ENCODE measurements at regions not wholly inside any gene's neighbourhood (a gene's known extent, or its start where the extent isn't known, plus 50 kb on each side); places are given as distances from the start of the nearest gene placed in this dataset.

GRCh38 chr5:89083791-89084190 lies 200.8 kb upstream of the MEF2C start:
- H3K27ac Mint-ChIP-seq = no peak overlapping the region
- no peaks in the 10 kb centered on the region for H3K4me1 Mint-ChIP-seq
- no peak for ATAC-seq
- no peak overlapping the region for H3K4me3 Mint-ChIP-seq
- no peaks in the 10 kb centered on the region for H3K27me3 Mint-ChIP-seq
- DNase-seq = no peak
- H3K9me3 Mint-ChIP-seq = no peaks in the 10 kb centered on the region

DNA sequence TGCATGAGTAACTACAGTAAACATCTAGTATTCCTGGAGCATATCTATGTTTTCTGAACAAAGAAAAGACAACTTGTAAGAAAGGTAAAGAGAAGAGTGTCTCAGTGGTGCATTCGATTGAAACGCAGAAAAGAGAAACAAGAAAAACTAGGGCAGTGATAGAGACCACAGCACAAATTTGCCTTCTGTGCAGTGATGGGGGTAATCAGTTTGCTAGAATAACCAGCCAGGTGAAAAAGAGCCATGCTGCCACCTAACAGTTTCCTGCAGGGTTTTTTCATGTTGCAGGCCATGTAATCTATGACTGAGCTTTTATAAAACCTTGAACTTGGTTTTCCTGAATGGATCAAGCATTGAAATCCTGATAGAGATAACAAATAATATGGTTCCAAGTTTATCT lies 198.4 kb upstream of the MEF2C start:
- no peak overlapping the region for H3K4me3 Mint-ChIP-seq
- H3K27ac Mint-ChIP-seq = no peak overlapping the region

DNA sequence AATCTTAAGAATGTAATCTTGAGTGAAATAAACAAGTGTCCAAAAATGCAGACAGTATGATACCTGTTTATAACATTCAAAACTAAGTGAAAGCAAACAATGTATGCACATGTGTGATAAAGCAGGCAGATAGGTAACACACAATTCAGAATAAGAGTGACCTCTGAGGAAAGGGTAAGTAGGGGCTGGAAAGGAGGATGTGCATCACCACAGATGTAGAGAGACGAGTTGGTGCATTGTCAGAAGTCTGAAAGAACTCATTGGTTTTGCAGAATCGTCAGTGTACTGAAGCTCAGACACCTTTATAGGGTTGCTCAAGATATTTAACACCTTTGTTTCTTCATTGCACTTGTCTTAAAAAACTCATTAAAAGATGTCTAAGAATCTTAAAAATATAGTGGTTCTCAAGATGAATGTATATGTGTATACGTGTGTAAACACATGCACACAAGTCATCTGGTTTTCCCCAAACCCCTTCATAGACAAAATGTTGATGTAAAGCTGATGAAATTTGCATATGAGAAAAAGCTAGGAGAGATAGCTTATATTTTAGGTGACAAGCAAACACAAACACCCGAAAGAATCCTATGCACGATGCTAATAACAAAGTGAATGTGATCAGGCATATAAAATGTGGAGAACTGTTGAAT lies 197.6 kb upstream of the MEF2C start:
- Mint-ChIP-seq H3K27me3 (no peaks in the 10 kb centered on the region), H3K27ac (peak overlapping the region in 1 of 2 donors; percentile 31), H3K4me1 (no peaks in the 10 kb centered on the region), H3K4me3 (no peak overlapping the region), H3K9me3 (no peaks in the 10 kb centered on the region)
- ATAC-seq (no peak), DNase-seq (no peak)

More for the DNA sequence above, 198.4 kb upstream of the MEF2C start:
- ATAC-seq = no peak
- no peaks in the 10 kb centered on the region for H3K27me3 Mint-ChIP-seq
- H3K9me3 Mint-ChIP-seq = no peaks in the 10 kb centered on the region
- no peaks in the 10 kb centered on the region for H3K4me1 Mint-ChIP-seq
- no peak for DNase-seq

- Mint-ChIP-seq H3K27me3 (peaks cover 12% of the 10 kb centered on the region), H3K4me1 (peaks cover 4% of the 10 kb centered on the region), H3K27ac (peak overlapping the region in 1 of 2 donors; percentile 17), H3K4me3 (no peak overlapping the region), H3K9me3 (no peaks in the 10 kb centered on the region)
- ATAC-seq = no peak
- DNase-seq = no peak
These were observed 190.1 kb upstream of the MEF2C start for GRCh38 chr5:89072842-89073672.

DNA sequence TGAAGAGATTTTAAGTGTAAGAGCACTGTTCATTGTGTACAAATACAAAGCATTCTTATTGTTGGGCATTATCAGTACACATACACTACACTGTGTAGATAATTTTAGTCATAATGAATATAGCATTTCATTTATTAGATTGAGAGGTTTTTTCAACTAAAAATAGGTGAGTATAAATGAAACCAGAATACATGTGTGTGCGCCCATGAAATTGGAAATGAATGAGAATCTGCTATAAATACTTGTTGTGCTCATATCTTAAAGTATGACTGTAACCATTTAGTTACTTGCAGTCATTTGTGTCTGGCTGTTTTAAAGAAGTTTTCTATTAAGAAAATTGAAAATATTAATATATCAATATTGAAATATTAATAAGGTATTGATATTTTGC lies 189.0 kb upstream of the MEF2C start:
- DNase-seq = no peak
- Mint-ChIP-seq H3K27ac (no peak overlapping the region), H3K4me3 (no peak overlapping the region), H3K4me1 (peaks cover 4% of the 10 kb centered on the region), H3K9me3 (no peaks in the 10 kb centered on the region), H3K27me3 (peaks cover 12% of the 10 kb centered on the region)
- no peak for ATAC-seq

DNA sequence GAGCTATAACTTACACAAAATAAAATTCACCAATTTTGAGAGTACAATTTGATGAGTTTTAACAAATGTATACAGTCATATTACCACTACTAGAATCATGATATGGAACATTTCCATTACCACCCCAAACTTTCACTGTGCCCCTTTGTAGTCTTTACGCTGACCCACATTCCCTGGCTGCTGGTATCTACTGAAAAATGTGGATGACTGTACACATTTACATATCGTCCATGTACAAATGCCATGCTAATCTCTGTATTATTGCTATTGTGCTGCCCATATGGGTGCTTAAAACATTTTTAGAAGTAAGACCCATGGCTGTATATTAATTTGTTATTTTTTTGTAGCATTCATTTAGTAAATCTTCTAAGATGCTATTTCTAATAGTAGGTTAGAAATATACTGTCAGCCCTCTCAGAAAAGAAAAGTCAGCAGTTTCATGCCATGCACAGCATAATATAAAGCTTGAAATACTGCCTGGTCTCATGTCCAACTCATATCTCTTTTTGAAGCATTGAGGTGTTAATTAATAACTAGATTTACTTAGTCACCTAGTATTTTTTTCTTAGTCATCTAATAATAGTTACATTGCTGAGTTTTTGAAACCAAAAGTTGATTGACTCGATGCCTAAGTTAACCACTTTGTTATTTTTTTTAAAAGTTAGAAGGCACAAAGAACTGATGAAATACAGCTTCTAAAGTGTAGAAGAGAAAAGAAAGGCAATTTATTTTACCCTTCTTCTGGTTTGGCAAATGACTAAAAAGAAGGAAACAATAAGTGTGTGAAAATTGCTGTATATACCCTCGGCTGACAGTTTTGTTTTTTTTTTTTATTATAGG lies 188.3 kb upstream of the MEF2C start:
- DNase-seq (no peak), ATAC-seq (no peak)
- Mint-ChIP-seq H3K9me3 (no peaks in the 10 kb centered on the region), H3K4me3 (no peak overlapping the region), H3K27ac (no peak overlapping the region), H3K27me3 (peaks cover 12% of the 10 kb centered on the region), H3K4me1 (peaks cover 4% of the 10 kb centered on the region)

GRCh38 chr5:89069591-89069990 lies 186.6 kb upstream of the MEF2C start:
- ATAC-seq = no peak
- no peak overlapping the region for H3K27ac Mint-ChIP-seq

GRCh38 chr5:89067362-89067761 lies 184.4 kb upstream of the MEF2C start:
- H3K27ac Mint-ChIP-seq = no peak overlapping the region
- H3K27me3 Mint-ChIP-seq = no peaks in the 10 kb centered on the region
- ATAC-seq = no peak
- no peak for DNase-seq
- no peaks in the 10 kb centered on the region for H3K4me1 Mint-ChIP-seq
- H3K9me3 Mint-ChIP-seq = no peaks in the 10 kb centered on the region
- H3K4me3 Mint-ChIP-seq = no peak overlapping the region

More at GRCh38 chr5:89069591-89069990, 186.6 kb upstream of the MEF2C start:
- H3K27me3 Mint-ChIP-seq = peaks cover 12% of the 10 kb centered on the region
- no peak for DNase-seq
- H3K9me3 Mint-ChIP-seq = no peaks in the 10 kb centered on the region
- peaks cover 4% of the 10 kb centered on the region for H3K4me1 Mint-ChIP-seq
- no peak overlapping the region for H3K4me3 Mint-ChIP-seq

- no peak overlapping the region for H3K4me3 Mint-ChIP-seq
- no peak overlapping the region for H3K27ac Mint-ChIP-seq
- ATAC-seq (no peak), DNase-seq (no peak)
- H3K9me3 Mint-ChIP-seq = no peaks in the 10 kb centered on the region
- no peaks in the 10 kb centered on the region for H3K27me3 Mint-ChIP-seq
- no peaks in the 10 kb centered on the region for H3K4me1 Mint-ChIP-seq
These were observed 182.9 kb upstream of the MEF2C start for GRCh38 chr5:89065919-89066318.

DNA sequence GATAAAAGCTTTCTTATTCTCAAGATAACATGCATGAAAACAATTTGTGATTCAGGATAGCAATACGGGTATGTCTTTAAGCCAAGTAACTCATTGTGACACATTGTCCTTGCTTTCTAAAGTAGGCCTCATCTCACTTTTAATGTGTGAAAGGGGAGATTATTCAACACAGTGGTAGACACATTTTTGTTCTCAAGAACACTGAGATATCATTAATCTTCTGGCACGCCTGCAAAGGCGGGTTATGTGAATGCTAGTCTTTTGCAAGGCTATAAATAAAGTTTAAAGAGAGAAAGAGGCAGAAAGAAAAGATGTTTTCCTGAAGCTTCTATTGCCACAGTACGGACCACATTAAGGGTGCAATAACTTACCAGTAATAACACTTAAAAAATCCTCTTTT lies 181.8 kb upstream of the MEF2C start:
- no peaks in the 10 kb centered on the region for H3K27me3 Mint-ChIP-seq
- no peak for ATAC-seq
- no peaks in the 10 kb centered on the region for H3K9me3 Mint-ChIP-seq
- no peak overlapping the region for H3K4me3 Mint-ChIP-seq
- DNase-seq = no peak
- H3K27ac Mint-ChIP-seq = no peak overlapping the region
- H3K4me1 Mint-ChIP-seq = no peaks in the 10 kb centered on the region

GRCh38 chr5:89064054-89064453 lies 181.1 kb upstream of the MEF2C start:
- Mint-ChIP-seq H3K4me1 (no peaks in the 10 kb centered on the region), H3K9me3 (no peaks in the 10 kb centered on the region), H3K27me3 (no peaks in the 10 kb centered on the region), H3K4me3 (no peak overlapping the region), H3K27ac (no peak overlapping the region)
- DNase-seq (no peak), ATAC-seq (peak; percentile 46)

DNA sequence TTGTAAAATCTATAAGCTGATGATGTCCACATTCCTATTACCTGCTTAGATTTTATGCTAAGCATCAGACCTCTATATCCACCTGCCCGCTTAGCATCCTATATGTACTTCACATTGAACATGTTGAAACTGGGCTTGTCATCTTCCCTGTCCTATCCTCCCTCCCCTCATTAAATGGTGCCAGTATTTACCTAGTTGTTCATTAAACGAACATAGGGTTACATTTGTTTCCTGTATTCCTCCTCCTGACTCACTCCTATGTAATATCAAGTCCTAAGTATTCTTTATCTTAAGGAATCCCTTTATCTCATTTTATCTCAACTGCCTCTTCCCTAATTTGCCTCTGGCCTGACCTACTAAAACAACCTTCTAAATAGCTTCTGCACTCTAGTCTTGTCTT lies 177.8 kb upstream of the MEF2C start:
- DNase-seq = no peak
- Mint-ChIP-seq H3K27ac (no peak overlapping the region), H3K4me3 (no peak overlapping the region), H3K9me3 (no peaks in the 10 kb centered on the region), H3K4me1 (no peaks in the 10 kb centered on the region), H3K27me3 (no peaks in the 10 kb centered on the region)
- ATAC-seq = no peak

- Mint-ChIP-seq H3K9me3 (no peaks in the 10 kb centered on the region), H3K4me1 (no peaks in the 10 kb centered on the region), H3K4me3 (no peak overlapping the region), H3K27ac (no peak overlapping the region), H3K27me3 (no peaks in the 10 kb centered on the region)
- no peak for ATAC-seq
- no peak for DNase-seq
These were observed 176.3 kb upstream of the MEF2C start for GRCh38 chr5:89059274-89059673.

GRCh38 chr5:89055695-89056085 lies 172.7 kb upstream of the MEF2C start:
- H3K27ac Mint-ChIP-seq = no peak overlapping the region
- DNase-seq (no peak), ATAC-seq (no peak)
- H3K27me3 Mint-ChIP-seq = no peaks in the 10 kb centered on the region
- H3K9me3 Mint-ChIP-seq = peaks cover 0 to 6% of the 10 kb centered on the region in 2 donors
- H3K4me1 Mint-ChIP-seq = no peaks in the 10 kb centered on the region
- H3K4me3 Mint-ChIP-seq = no peak overlapping the region

- DNase-seq = no peak
- no peak overlapping the region for H3K27ac Mint-ChIP-seq
- H3K4me3 Mint-ChIP-seq = no peak overlapping the region
- no peaks in the 10 kb centered on the region for H3K27me3 Mint-ChIP-seq
- no peak for ATAC-seq
- H3K9me3 Mint-ChIP-seq = peaks cover 0 to 12% of the 10 kb centered on the region in 2 donors
- no peaks in the 10 kb centered on the region for H3K4me1 Mint-ChIP-seq
These were observed 172.2 kb upstream of the MEF2C start for GRCh38 chr5:89055015-89055694.

Measured in stimulated activated naive CD8-positive, alpha-beta T cell treated with anti-CD3 and anti-CD28 coated beads, Interleukin-15, amount 100 ng/mL, for 72 hours (primary cell).